GM12878 (cell line): ENCODE measurements at regions not wholly inside any gene's neighbourhood (a gene's known extent, or its start where the extent isn't known, plus 50 kb on each side); places are given as distances from the start of the nearest gene placed in this dataset.

Source experiments
- ATAC-seq: fragments of 200-7000 bp; cut with Tn5 transposase; 3 replicates; pipeline ENCODE4 v1.9.1; 2020; ENCODE audit warnings: mild to moderate bottlenecking, moderate library complexity
- BruUV-seq: library from RNA; stranded (reverse); fragments of 400-500 nt; replicated peaks from 2 replicates; lab custom pipeline; 2021; lab: Mats Ljungman, UMichigan
- CTCF ChIA-PET: fragments of 300-600 bp; sonication (Branson Sonifier 250); formaldehyde crosslinking; extraction: SDS; loops from one replicate; lab custom pipeline; 2021; ENCODE audit warnings: inconsistent platforms; lab: Yijun Ruan, JAX
- POLR2A ChIA-PET: fragments of 350-600 bp; formaldehyde crosslinking; extraction: SDS; loops from one replicate; lab custom pipeline; 2021; ENCODE audit warnings: inconsistent platforms; lab: Charles Lee
- RAD21 ChIA-PET: fragments of 300-600 bp; sonication (Branson Sonifier 250); formaldehyde crosslinking; loops from one replicate; lab custom pipeline; 2023; ENCODE audit warnings: antibody characterized with exemption; ENCODE audit not compliant: unreplicated experiment; lab: Charles Lee
- SMC1A ChIA-PET: fragments of 300-600 bp; sonication (Branson Sonifier 250); formaldehyde crosslinking; loops from one replicate; lab custom pipeline; 2023; ENCODE audit not compliant: unreplicated experiment, uncharacterized antibody; lab: Charles Lee
- DNase-seq: peaks from one replicate; pipeline ENCODE4 v3.0.0-alpha.2; 2011; ENCODE audit warnings: low read depth, low spot score
- FAIRE-seq: peaks from 3 replicates; lab custom pipeline; 2011; peaks lifted over from hg19 to GRCh38; lab: Jason Lieb, UNC
- H2AFZ ChIP-seq: 2 replicates; pipeline ENCODE4 v1.6.0; 2011; ENCODE audit warnings: low read depth, low read length, control low read depth; ENCODE audit not compliant: control insufficient read depth
- H3K27ac ChIP-seq: 2 replicates; pipeline ENCODE4 v1.5.1; 2011; ENCODE audit warnings: control low read depth; ENCODE audit not compliant: control insufficient read depth, insufficient read depth
- H3K27me3 ChIP-seq, 2 experiments: replicated peaks in 1 of 2; 2 replicates each; pipeline versions ENCODE4 v1.6.0 to v1.6.1; 2011; ENCODE audit warnings: low read length in 1 of 2; ENCODE audit not compliant: control insufficient read depth in 2 of 2, insufficient read depth in 2 of 2
- H3K36me3 ChIP-seq, 2 experiments: 2 replicates each; pipeline ENCODE4 v1.5.1; 2011; ENCODE audit warnings: low read length in 1 of 2; ENCODE audit not compliant: control insufficient read depth in 2 of 2, insufficient read depth in 2 of 2
- H3K4me1 ChIP-seq: 2 replicates; pipeline ENCODE4 v1.6.1; 2011; ENCODE audit warnings: mild to moderate bottlenecking, low read length, moderate library complexity, mixed read lengths; ENCODE audit not compliant: control insufficient read depth, insufficient read depth
- H3K4me2 ChIP-seq: 2 replicates; pipeline ENCODE4 v1.6.0; 2011; ENCODE audit warnings: control low read depth; ENCODE audit not compliant: control insufficient read depth, insufficient read depth
- H3K4me3 ChIP-seq: fragments of 200-600 bp; sonication (generic); 2 replicates; pipeline ENCODE4 v1.5.1; 2016
- H3K79me2 ChIP-seq: 2 replicates; pipeline ENCODE4 v1.6.0; 2011; ENCODE audit warnings: low read length; ENCODE audit not compliant: control insufficient read depth, insufficient read depth
- H3K9ac ChIP-seq: 2 replicates; pipeline ENCODE4 v1.8.0; 2011; ENCODE audit warnings: low read length, control low read depth, mixed read lengths; ENCODE audit not compliant: control insufficient read depth, insufficient read depth
- H3K9me3 ChIP-seq: replicated peaks from 3 replicates; pipeline ENCODE4 v1.5.1; 2011; ENCODE audit warnings: mild to moderate bottlenecking, low read length; ENCODE audit not compliant: control insufficient read depth, insufficient read depth
- H4K20me1 ChIP-seq: 2 replicates; pipeline ENCODE4 v1.6.0; 2011; ENCODE audit not compliant: control insufficient read depth, insufficient read depth
- ATF7 ChIP-seq: fragments of 450-650 bp; IDR thresholded peaks from 2 replicates; pipeline ENCODE4 v1.6.1; 2016; ENCODE audit warnings: low read depth, mild to moderate bottlenecking
- BRCA1 ChIP-seq: IDR thresholded peaks from 2 replicates; pipeline ENCODE4 v1.6.1; 2011; ENCODE audit warnings: low read depth, low read length, improper control_type of control experiment
- CBX5 ChIP-seq: sonication (generic); IDR thresholded peaks from 2 replicates; pipeline ENCODE4 v1.6.1; 2016; ENCODE audit warnings: low read depth, moderate library complexity, mild to moderate bottlenecking, inconsistent platforms
- CHD2 ChIP-seq: IDR thresholded peaks from 2 replicates; pipeline ENCODE4 v1.6.1; 2011; ENCODE audit warnings: low read depth, low read length, improper control_type of control experiment, borderline replicate concordance
- CREB1 ChIP-seq: IDR thresholded peaks from 2 replicates; pipeline ENCODE4 v1.6.1; 2012; ENCODE audit warnings: low read depth, mild to moderate bottlenecking, inconsistent platforms
- HDGF ChIP-seq: fragments of 450-650 bp; IDR thresholded peaks from 2 replicates; pipeline ENCODE4 v1.6.1; 2016; ENCODE audit warnings: antibody characterized with exemption
- HSF1 ChIP-seq: fragments of 150-350 bp; IDR thresholded peaks from 2 replicates; pipeline ENCODE4 v1.6.1; 2014; ENCODE audit warnings: mild to moderate bottlenecking, low read depth, low read length
- KLF5 ChIP-seq: fragments of 450-650 bp; IDR thresholded peaks from 2 replicates; pipeline ENCODE4 v1.6.1; 2014; ENCODE audit warnings: mild to moderate bottlenecking; ENCODE audit not compliant: partially characterized antibody
- NBN ChIP-seq: fragments of 450-650 bp; IDR thresholded peaks from 2 replicates; pipeline ENCODE4 v1.6.1; 2016
- NR2F1 ChIP-seq: fragments of 450-650 bp; conservative IDR thresholded peaks from 2 replicates; pipeline ENCODE4 v1.6.1; 2017; ENCODE audit warnings: mild to moderate bottlenecking
- RB1 ChIP-seq: fragments of 450-650 bp; formaldehyde crosslinking; IDR thresholded peaks from 2 replicates; pipeline ENCODE4 v1.6.1; 2017; ENCODE audit warnings: mild to moderate bottlenecking, borderline replicate concordance
- TARDBP ChIP-seq: IDR thresholded peaks from 2 replicates; pipeline ENCODE4 v1.6.1; 2016; ENCODE audit warnings: borderline replicate concordance
- WRNIP1 ChIP-seq: IDR thresholded peaks from 2 replicates; pipeline ENCODE4 v1.6.1; 2011; ENCODE audit warnings: low read depth, low read length, improper control_type of control experiment, borderline replicate concordance
- YY1 ChIP-seq: IDR thresholded peaks from 2 replicates; pipeline ENCODE4 v1.6.1; 2011; ENCODE audit warnings: low read depth, mild to moderate bottlenecking, low read length
- ZNF207 ChIP-seq: fragments of 450-650 bp; IDR thresholded peaks from 2 replicates; pipeline ENCODE4 v1.6.1; 2014; ENCODE audit warnings: antibody characterized with exemption, mild to moderate bottlenecking, borderline replicate concordance
- ZZZ3 ChIP-seq: IDR thresholded peaks from 2 replicates; pipeline ENCODE4 v1.6.1; 2011; ENCODE audit warnings: low read depth; ENCODE audit not compliant: control insufficient read depth, insufficient read length
- WGBS: methylation state at CpG from one replicate; pipeline ENCODE4 v1.1.6; 2016; ENCODE audit warnings: low lambda C conversion rate; ENCODE audit not compliant: insufficient replicate concordance, insufficient coverage; ENCODE audit errors: missing lambda C conversion rate; 5-methylcytosine and 5-hydroxymethylcytosine counted together
- in situ Hi-C: fragments of 300-500 bp; cut with MboI; formaldehyde crosslinking; loops from 9 replicates; pipeline ENCODE4 v1.14.3; 2018; ENCODE audit warnings: mixed read lengths
- intact Hi-C: fragments of 100-400 bp; cut with micrococcal nuclease; formaldehyde crosslinking; loops from one replicate; pipeline ENCODE4 v1.14.2; 2022; ENCODE audit not compliant: unreplicated experiment

GRCh38 chr14:97781961-97782360 lies 984.8 kb downstream of the VRK1 start:
- CTCF ChIA-PET: no interaction called here
- H3K79me2 ChIP-seq: no peaks in the 10 kb centered on the region
- intact Hi-C loops: no loop called here
- no peak overlapping the region for H3K4me3 ChIP-seq
- DNase-seq (no peak), ATAC-seq (no peak), FAIRE-seq (no peak)
- no peaks in the 10 kb centered on the region for H3K4me1 ChIP-seq
- H3K4me2 ChIP-seq: no peak overlapping the region
- no peak overlapping the region for H2AFZ ChIP-seq
- no peaks in the 10 kb centered on the region for H3K9me3 ChIP-seq
- TF ChIP-seq YY1 (no peak), BRCA1 (no peak), CBX5 (no peak), TARDBP (no peak), WRNIP1 (no peak), HDGF (no peak), NBN (no peak), KLF5 (no peak), CREB1 (no peak)
- no TSS peak for BruUV-seq
- in situ Hi-C loops: no loop called here
- 20% methylated on average over 5 of the region's 5 CpGs for WGBS
- POLR2A ChIA-PET: no interaction called here
- no peaks in the 10 kb centered on the region for H3K27me3 ChIP-seq
- no peaks in the 10 kb centered on the region for H3K36me3 ChIP-seq
- SMC1A ChIA-PET: interaction anchor here (0.6 to 2.1 kb wide), 4 partner anchors 29 to 480 kb away, joined by 3 to 5 read pairs (median 3); no protein-coding TSS in a partner anchor
- H3K27ac ChIP-seq: no peak overlapping the region
- RAD21 ChIA-PET: interaction anchor here (1.4 kb wide), 1 partner anchor 84 kb away, joined by 3 read pairs; no protein-coding TSS in a partner anchor
- H3K9ac ChIP-seq: no peak overlapping the region
- no peaks in the 10 kb centered on the region for H4K20me1 ChIP-seq

- Histone ChIP-seq H3K4me1 (no peaks in the 10 kb centered on the region), H3K9ac (no peak overlapping the region), H2AFZ (no peak overlapping the region), H3K27me3 (no peaks in the 10 kb centered on the region), H3K9me3 (no peaks in the 10 kb centered on the region), H3K79me2 (no peaks in the 10 kb centered on the region), H3K36me3 (no peaks in the 10 kb centered on the region), H3K4me3 (no peak overlapping the region), H4K20me1 (no peaks in the 10 kb centered on the region), H3K27ac (no peak overlapping the region), H3K4me2 (no peak overlapping the region)
- CTCF ChIA-PET: no interaction called here
- RAD21 ChIA-PET: interaction anchor here (1.4 kb wide), 1 partner anchor 85 kb away, joined by 3 read pairs; no protein-coding TSS in a partner anchor
- no peak for DNase-seq
- SMC1A ChIA-PET: interaction anchor here (0.6 to 2.1 kb wide), 4 partner anchors 29 to 481 kb away, joined by 3 to 5 read pairs (median 3); no protein-coding TSS in a partner anchor
- no TSS peak for BruUV-seq
- POLR2A ChIA-PET: interaction anchor here (1.1 kb wide), 1 partner anchor 223 kb away, joined by 3 read pairs; no protein-coding TSS in a partner anchor
- no peak for TF ChIP-seq CHD2
- TF ChIP-seq CBX5: no peak
- TF ChIP-seq ATF7: no peak
- TF ChIP-seq ZZZ3: no peak
- no peak for TF ChIP-seq RB1
- no peak for TF ChIP-seq HSF1
- TF ChIP-seq ZNF207: no peak
- TF ChIP-seq NR2F1: no peak
- FAIRE-seq: no peak
- intact Hi-C loops: no loop called here
- no peak for ATAC-seq
- 16% methylated on average over 8 of the region's 8 CpGs for WGBS
- in situ Hi-C loops: no loop called here
Observed at GRCh38 chr14:97782871-97783414, 985.8 kb downstream of the VRK1 start.
